Activated CD8-positive, alpha-beta memory T cell treated with anti-CD3 and anti-CD28 coated beads for 36 hours (primary cell): ENCODE measurements at regions not wholly inside any gene's neighbourhood (a gene's known extent, or its start where the extent isn't known, plus 50 kb on each side); places are given as distances from the start of the nearest gene placed in this dataset.

ENCODE experiments used
- CTCF ChIA-PET: fragments of 350-600 bp; sonication (Branson Sonifier 250); formaldehyde crosslinking; loops from one replicate; lab custom pipeline; 2021; ENCODE audit warnings: antibody characterized with exemption; lab: Charles Lee
- POLR2A ChIA-PET: fragments of 350-600 bp; sonication (Branson Sonifier 250); formaldehyde crosslinking; loops from one replicate; lab custom pipeline; 2021; ENCODE audit warnings: antibody characterized with exemption; lab: Charles Lee

GRCh38 chr3:194797555-194798250 is 112.0 kb downstream of the FAM43A start:
- ChIA-PET POLR2A (no interaction called here), CTCF (no interaction called here)

- POLR2A ChIA-PET, result no interaction called here
- CTCF ChIA-PET, result no interaction called here
These were observed 112.8 kb downstream of the FAM43A start for GRCh38 chr3:194798486-194798885.

GRCh38 chr3:194800002-194800401 is 114.3 kb downstream of the FAM43A start:
- ChIA-PET CTCF (no interaction called here), POLR2A (no interaction called here)

- CTCF ChIA-PET, result no interaction called here
- POLR2A ChIA-PET, result no interaction called here
These were observed 116.1 kb downstream of the FAM43A start for GRCh38 chr3:194801461-194802432.

- CTCF ChIA-PET, result no interaction called here
These were observed 119.1 kb downstream of the FAM43A start for GRCh38 chr3:194804796-194805195.

GRCh38 chr3:194805546-194805945 is 119.9 kb downstream of the FAM43A start:
- ChIA-PET POLR2A (no interaction called here), CTCF (no interaction called here)

More at GRCh38 chr3:194804796-194805195, 119.1 kb downstream of the FAM43A start:
- POLR2A ChIA-PET, result no interaction called here

- POLR2A ChIA-PET, result no interaction called here
- CTCF ChIA-PET, result no interaction called here
These were observed 121.4 kb downstream of the FAM43A start for GRCh38 chr3:194806991-194807630.

- CTCF ChIA-PET, result no interaction called here
- POLR2A ChIA-PET, result no interaction called here
These were observed 123.0 kb downstream of the FAM43A start for GRCh38 chr3:194808640-194809097.

- CTCF ChIA-PET, result no interaction called here
- POLR2A ChIA-PET, result interaction anchor here (0.6 kb wide), 1 partner anchor 426 kb away, joined by 5 read pairs; no protein-coding TSS in a partner anchor
These were observed 123.7 kb downstream of the FAM43A start for GRCh38 chr3:194809382-194809781.

GRCh38 chr3:194810076-194810475 is 124.4 kb downstream of the FAM43A start:
- POLR2A ChIA-PET, result no interaction called here
- CTCF ChIA-PET, result no interaction called here

- ChIA-PET CTCF (no interaction called here), POLR2A (no interaction called here)
These were observed 125.4 kb downstream of the FAM43A start for GRCh38 chr3:194811118-194811517.

- ChIA-PET POLR2A (no interaction called here), CTCF (no interaction called here)
These were observed 126.5 kb downstream of the FAM43A start for GRCh38 chr3:194812176-194812575.

- POLR2A ChIA-PET, result no interaction called here
These were observed 129.2 kb downstream of the FAM43A start for GRCh38 chr3:194814878-194815357.

GRCh38 chr3:194816748-194817591 is 131.3 kb downstream of the FAM43A start:
- CTCF ChIA-PET, result no interaction called here
- POLR2A ChIA-PET, result no interaction called here

More at GRCh38 chr3:194814878-194815357, 129.2 kb downstream of the FAM43A start:
- CTCF ChIA-PET, result no interaction called here

- CTCF ChIA-PET, result no interaction called here
- POLR2A ChIA-PET, result no interaction called here
These were observed 131.9 kb downstream of the FAM43A start for GRCh38 chr3:194817592-194817930.

GRCh38 chr3:194817936-194818335 is 132.3 kb downstream of the FAM43A start:
- POLR2A ChIA-PET, result no interaction called here
- CTCF ChIA-PET, result no interaction called here

- CTCF ChIA-PET, result no interaction called here
- POLR2A ChIA-PET, result no interaction called here
These were observed 138.4 kb downstream of the FAM43A start for GRCh38 chr3:194824100-194824499.

GRCh38 chr3:194824701-194825111 is 139.0 kb downstream of the FAM43A start:
- POLR2A ChIA-PET, result no interaction called here
- CTCF ChIA-PET, result no interaction called here

GRCh38 chr3:194826594-194826993 is 140.9 kb downstream of the FAM43A start:
- ChIA-PET CTCF (no interaction called here), POLR2A (no interaction called here)
